ENCODE measurements at regions not wholly inside any gene's neighbourhood (a gene's known extent, or its start where the extent isn't known, plus 50 kb on each side); places are given as distances from the start of the nearest gene placed in this dataset.
"Not testable (repeated sequence)": the region's sequence is repeated elsewhere in the genome, so short reads cannot be mapped to it uniquely, and the experiment has no call there.

DNA sequence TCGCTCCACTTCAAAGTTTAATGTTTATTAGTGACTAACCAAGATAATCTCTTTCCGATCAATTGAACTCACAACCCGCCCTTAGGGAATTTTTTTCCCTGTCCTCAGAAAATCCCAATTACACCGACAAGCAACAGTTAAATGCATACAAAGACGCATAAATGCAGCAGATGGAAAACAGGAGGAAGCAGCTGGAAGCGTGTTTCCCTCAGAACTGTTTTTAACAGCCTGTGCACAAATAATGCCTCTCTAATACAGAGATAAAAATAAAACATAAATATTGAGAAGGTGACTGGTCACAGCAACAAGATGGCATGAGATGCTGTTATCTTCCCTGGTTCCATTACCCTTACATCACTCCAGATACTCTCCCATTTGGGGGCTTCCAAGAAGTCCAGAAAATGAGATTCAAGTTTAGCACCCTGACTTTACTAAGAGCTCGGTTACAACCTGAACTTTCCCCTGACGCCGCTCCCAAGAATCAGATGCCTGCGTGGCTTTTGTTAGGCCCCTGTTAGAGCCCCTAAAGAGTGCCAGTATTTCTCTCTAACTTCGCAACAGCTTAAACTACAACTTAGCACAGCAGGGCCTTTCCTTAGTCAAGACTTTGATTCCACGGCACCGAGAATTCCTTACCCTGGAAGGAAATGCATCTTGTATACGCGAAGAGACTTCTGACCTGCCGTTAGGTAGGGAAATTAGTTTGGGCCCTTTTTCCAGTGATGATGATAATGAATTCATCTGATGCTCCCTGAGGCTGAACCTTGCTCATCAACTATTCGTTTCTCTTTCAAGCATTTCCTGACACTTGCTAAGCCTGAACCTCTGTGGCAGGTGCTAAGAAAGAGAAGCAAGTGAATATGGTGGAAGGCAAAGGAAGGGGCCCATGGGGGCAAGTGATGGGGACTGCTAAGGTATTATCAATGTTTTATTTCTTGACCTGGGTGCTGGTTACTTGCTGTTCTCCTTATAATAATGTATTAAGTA, 137.7 kb upstream of the SMYD2 start:
- DNase-seq (ENCODE audit: low spot score) = no peak

DNA sequence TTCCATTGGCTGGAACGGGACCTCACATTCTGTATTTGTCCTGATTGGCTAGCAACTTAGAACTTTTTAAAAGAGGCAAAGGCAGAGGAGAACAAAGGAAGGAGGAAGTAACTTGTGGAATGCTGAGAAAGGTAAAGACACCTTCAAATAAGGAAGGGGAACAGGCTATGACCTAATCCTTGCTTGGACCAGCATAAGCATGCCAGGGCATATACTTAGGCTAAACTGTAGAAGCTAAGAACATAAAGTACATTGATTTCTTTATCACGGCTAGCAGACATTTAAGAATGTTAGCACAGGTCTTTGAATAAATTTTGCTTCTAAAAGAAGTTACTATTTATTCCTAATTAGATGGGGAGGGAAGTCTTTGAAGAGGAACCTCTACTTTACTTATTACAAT, 136.4 kb upstream of the SMYD2 start:
- not testable (repeated sequence) for DNase-seq (ENCODE audit: low spot score)

DNA sequence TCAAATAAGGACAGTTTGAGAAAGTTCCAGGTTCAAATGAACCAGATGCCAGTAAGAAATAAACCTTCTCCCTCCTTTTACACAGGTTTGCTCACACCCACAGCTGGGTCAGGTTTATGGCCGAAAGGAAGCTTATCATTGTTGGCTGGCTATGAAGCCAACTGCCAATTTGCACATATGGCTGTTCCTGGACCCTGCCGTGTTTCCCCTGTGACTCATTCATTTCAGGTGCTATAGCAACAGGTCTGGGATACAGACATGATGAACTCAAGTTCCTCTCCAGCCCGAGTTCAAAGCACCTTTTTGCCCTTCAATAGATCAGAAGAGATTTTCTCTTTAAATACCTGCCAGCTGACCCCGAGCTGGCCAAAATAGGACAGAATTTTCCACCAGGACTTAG, 134.4 kb upstream of the SMYD2 start:
- DNase-seq (ENCODE audit: low spot score) = no peak

DNA sequence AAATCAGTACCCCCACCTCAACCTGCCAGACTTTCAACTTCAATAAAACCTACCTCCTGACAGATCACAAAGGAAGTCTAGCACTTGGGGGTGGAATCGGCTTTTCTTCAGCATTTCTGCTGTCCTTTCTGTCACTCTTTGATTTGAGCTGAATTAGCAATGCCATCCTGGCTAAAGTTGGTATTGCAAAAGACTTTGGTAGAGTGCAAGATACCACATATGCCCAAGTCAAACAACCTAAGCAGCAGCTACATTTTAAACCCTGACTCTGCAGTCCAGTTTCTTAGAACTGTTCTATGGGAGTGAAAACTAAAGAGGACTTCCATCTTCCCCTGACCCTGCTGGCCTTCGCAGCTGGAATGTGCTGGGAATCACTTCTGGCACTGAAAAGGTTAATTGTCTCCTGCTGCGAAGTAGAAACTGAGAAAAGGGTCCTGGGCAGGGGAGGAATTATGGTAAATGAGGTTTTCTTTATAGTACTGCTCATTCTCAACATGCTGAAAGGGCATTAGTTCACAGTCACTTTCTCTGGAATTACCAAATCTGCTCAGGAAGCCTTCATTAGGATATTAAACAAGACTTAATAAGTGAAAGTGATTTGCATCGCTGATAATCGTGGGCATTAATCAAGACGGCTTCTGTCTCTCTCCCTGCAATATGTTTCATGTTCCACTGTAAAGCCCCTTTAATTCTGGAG, 126.2 kb upstream of the SMYD2 start:
- no peak for DNase-seq (ENCODE audit: low spot score)

DNA sequence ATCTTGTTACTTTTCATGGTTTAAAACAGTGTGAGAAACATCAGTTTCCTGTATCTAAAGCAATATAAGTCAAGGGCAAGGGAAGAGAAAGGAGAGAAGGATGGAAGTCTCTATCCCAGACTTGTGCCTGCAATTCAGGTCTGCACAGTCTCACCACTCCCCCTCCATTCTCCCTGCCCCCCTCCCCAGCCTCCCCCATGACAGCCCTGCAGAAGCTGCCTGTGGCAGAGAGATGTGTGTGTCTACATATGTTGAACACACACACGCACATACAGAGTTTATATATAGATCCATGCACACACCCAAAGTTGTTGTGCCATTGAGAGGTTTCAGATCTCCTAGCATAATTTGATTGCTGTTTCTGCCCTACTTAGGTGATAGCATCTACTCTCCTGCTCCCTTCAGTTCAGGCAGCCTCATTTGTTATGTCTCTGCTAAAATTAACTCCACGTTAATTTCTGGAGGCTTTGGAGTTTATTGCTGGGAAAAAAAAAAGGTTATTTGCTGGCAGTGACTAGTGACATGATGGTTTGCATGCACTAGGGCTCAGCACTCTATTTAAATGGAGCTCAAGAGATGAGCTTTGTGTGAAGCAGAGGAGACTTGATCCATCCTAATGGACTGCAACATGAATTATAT, 124.9 kb upstream of the SMYD2 start:
- DNase-seq (ENCODE audit: low spot score) = no peak

DNA sequence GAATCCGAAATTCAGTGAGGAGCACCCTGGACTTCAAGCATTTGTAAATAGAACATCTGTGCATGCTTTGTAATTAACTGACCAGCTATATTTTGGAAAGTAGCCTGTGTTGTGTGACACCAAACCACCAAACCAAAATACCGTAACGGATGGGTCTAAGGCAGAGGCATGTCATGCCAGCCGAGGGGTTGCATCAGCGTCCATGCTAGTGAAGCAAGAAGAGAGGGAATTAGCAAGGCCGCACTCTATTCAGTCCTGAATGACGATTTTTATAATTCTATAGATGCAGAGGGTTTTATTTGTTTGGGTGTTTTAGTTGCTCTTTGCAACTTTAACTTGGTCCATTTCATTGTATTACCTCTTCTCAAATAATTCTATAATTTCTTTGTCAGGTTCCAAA, 116.8 kb upstream of the SMYD2 start:
- DNase-seq (ENCODE audit: low spot score) = no peak

DNA sequence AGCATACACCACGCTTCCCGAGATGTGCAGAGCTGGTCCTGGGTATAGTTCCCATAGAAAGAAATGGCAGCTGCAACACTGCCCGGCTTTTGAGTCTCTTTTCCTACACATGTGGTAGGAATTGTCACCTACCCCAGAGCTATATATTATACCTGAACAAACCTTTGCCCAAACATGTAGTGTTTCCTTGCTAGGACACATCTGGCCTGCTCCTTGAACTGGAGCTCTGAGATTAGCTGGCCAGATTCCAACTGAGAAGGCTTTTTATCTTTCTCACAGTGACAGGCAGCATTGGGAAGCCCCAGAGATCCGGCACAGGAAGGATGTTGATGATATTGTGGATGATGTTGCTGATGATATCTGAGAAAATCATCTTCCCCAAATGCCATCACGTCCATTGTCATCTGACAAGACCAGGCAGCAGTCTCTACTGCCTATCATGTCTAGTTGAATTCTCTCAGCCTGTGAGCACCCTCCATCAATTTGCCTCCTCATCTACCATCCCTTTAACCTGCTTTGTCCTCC, 115.0 kb upstream of the SMYD2 start:
- no peak for DNase-seq (ENCODE audit: low spot score)

DNA sequence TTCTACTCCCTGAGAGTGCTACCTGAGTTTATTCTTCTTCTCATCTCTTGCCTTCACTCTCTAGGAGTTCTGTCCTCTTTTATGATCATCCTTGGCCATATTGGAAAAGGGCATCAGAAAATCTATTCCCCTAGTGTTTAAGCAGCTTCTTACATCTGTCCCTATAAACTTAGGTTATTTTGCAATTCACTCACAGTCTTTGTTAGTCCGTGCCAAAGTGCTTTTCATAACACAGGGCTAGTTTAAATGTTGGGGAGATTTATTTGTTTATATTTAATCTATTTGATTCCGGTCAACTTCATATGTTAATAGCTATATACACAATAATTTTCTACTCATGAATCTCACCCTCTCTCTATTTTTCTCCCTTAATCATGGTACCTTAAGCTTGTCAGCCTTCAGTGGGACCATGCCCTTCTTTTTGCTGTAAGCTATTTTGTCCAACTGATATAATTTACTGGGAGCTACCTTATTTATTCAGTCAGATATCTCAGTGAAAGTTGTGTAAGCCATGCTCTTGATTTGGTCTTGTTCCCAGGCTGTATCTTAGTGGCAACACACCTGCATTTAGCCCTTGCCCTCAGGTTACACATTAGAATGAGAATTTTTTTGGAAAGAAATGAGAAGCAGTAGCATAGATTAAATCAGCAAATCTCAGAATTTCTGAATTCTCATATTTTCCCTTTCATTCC, 106.3 kb upstream of the SMYD2 start:
- no peak for DNase-seq (ENCODE audit: low spot score)

DNA sequence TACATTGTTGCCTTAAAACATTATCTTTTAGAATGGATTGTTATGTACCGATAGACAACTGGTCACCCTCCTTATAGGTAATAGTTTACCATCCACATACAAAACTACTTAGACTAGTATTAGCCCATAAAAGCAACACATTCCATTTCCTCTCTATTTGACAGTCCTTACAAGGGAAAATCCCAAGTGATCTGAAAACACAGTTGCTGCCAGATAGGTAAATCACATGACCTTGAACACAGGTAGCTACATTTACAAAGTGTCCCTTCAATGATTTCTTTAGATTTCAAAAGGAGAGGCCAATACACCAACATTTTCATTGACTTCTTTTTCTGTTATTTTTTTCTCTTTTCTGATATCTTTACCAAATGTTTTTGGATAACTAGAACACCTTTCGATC, 102.9 kb upstream of the SMYD2 start:
- DNase-seq (ENCODE audit: low spot score) = no peak

DNA sequence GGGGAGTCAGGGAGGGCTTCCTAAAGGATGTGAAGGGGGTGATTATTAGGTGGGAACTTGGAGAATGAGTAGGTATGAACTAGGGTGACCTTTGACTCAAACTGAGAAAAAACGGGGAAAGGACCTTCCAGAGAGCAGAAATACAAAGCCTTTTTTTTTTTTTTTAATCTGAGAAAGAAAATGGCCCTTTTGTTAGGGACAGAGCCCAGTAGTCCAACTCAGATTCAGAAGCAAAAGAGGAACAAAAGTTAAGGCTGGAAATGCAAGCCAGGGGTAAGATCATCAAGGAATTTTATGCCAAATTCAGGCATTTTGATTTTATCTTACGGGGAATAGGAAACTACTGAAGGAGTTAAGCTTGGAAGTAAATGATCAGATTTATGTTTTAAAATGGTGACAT, 96.0 kb upstream of the SMYD2 start:
- DNase-seq (ENCODE audit: low spot score) = no peak

DNA sequence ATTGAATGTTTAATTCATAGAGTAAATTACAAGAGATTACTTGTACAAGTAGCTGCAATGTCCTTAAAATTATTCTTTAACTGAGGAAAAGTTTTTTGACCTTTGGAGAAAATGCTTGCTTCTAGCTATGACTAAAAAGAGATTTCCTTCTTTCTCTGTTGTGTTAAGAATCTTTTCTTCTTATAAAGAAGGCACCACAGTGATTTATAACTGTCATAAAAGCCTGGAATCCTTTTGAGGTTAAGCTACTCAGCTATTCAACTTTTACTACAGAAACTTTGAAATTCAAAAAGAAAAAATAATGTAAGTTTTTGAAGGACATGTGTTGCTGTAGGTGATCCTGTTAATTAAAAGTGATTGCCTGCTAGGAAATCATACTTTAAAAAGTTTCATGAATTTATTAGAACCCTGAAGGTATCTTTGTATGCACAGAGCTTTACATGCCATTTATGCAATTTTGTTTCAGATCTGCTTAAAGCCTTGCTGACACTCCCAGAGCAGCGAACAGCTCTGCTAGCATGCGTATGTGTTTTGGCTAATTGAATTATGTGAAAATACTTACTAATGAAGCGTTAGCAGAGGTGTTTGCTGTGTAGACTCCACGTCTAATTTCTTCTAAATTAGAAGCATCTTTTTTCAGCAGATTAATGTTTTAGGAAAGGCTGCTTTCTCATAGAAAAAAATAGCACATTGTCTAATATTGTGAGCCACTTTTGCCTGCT, 94.7 kb upstream of the SMYD2 start:
- DNase-seq (ENCODE audit: low spot score) = no peak

DNA sequence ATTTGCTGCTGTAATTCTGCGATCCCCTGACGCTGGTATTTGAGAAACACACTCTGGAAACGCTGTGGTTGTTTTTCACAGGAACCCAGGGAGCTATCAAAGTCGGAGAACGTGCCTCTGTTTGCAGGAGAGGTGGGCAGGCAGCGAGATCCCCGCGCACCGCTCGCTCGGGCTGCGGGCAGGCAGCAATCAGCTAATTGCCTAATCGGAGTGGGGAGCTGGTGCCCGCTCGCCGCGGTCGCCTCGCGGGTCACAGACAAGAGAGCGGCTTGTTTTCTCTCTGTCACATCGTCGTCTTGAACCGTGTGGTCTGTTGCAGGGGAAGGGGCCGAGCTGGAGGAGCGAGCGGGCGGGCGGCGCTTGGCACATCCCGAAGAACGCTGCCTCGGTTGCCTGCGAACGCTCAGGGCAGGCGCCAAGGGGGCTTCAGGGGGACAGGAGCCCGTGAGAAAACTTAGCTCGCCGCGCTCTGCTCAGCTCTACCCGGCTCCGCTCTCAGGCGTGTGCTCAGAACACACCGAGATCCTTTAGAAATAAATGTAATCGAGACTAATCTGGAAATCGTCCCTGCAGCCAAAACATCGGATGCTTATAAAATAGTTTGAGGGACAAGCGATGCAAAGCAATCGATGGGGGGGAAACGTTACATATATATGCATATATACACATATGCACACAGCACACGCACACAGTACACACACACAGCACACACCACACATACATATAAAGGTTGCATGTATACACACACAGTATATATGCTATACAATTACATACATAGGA, 93.6 kb upstream of the SMYD2 start:
- peak; percentile 40 for DNase-seq (ENCODE audit: low spot score)

DNA sequence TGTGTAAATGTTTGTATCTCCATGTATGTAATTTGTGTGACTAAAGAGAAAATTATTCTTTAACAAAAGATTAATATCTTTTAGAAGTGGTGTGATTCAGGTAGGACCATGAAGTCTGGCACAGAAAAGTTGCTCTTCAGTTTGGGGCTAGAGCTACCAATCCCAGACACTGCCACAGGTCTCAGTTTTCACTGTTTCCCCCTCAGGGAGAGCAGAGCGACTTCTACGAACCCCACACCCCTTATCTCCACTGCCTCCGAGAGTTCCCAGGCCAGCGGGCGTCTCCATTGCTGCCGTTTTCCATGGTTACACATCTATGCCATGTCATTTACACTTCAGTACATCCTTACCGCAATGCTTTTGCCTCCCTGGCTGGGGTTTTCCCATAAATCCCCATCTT, 93.0 kb upstream of the SMYD2 start:
- DNase-seq (ENCODE audit: low spot score) = no peak

DNA sequence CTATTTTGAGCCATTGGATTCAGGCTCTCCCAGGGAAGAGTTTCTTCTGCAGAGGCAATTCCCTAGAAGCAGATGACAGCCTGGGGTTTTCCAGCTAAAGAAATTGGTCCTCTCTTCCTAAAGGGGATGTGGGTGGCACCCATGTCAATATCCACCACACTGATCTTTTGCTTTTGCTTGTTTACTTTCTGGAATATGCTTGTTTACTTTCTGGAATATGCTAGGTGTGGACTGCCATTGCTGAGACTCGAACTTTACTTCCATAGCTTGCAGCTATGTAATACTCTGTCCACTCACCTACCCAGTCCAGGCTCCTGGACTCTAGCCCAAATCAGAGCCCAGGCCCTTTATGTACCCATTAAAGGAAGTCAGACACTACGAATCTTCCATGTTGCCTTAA, 92.1 kb upstream of the SMYD2 start:
- DNase-seq (ENCODE audit: low spot score) = no peak

DNA sequence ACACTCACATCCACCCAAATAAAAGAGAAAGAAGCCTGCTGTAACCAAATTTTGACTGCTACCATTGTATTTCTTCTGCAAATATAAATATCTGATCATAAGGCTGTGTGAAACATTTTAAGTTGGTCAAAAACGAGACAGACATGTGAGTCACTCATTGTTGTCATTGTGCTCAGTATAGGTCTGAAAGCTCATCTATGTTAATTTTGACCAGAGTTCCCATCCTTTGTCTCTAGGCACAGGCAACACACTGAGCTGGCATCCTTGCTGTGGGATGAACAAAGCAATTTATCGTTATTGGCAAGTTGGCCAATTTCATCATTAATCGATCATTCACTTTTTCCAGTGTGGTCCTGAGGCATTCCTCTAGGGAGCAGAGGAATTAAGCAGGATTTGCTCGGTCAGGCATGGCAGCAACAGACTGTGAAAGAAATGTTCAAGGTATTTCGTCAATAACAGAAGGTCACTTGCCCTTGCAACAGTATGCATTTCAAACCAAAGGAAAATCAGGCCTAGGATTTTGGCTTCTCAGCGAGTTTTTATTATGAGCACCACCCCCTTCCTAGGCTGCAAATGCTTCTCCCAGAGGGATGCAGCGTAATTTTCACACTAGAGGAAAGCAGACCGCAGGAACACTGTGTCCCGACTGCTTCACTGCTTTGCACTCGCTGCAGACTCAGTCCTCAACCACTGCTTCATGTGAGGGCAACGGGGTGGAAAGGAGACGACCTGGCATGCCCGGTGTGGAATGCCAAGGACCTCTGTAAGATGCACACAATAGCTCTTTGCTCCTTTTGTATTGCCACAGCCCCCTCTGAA, 87.9 kb upstream of the SMYD2 start:
- no peak for DNase-seq (ENCODE audit: low spot score)

DNA sequence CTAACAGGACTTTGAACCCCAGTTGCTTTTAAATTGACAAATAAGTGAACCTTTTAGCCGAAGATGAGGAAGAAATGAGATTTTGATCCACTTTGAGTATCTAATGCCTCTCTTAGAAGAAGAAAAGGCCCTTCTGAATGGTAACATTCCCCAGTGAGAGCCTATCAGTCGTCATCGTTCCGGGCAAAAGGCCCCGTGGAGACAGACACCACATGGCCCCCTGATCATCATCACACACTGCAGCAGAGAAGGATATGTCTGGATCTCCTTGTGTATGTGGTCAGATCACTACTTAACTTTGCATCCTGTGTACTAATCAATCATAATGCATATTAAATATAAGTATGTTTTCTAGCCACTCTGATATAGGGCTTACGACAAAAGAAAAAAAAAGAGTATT, 87.3 kb upstream of the SMYD2 start:
- no peak for DNase-seq (ENCODE audit: low spot score)

DNA sequence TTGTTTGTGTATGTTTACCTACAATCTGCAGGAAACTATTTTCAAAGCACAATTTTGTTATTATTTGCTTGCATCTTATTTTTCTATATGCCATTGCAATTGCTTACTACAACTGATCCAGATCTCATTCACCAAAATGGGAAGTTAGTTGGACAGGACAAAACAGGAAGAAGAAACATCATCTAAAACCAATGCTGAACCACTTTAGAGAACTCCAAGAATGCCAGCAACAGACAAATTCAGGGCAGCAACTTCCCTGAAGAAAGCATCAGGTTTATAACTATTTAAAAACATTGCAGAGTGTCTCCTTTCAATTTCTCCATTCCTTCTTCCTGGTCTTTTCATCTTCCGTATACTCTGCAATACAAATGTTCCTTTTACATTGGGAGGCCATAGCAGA, 82.4 kb upstream of the SMYD2 start:
- no peak for DNase-seq (ENCODE audit: low spot score)

DNA sequence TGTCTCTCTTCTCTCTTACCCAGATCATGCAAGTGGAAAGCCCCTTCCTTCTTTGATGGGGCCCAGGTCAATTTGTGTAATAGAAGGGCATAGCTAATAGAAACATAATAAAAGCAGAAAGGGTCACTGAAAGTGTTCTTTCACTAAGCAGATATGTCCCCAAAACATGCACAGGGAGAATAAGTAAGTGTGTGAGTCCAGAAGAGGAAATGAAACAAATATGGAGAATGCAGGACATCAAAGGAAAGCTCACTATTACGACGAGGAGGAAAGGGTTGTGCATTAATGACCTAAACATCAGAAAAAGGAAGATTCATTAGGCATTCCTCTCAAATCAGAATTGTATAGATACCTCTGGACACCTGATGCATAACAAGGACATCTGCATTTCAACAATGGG, 81.4 kb upstream of the SMYD2 start:
- DNase-seq (ENCODE audit: low spot score) = no peak

DNA sequence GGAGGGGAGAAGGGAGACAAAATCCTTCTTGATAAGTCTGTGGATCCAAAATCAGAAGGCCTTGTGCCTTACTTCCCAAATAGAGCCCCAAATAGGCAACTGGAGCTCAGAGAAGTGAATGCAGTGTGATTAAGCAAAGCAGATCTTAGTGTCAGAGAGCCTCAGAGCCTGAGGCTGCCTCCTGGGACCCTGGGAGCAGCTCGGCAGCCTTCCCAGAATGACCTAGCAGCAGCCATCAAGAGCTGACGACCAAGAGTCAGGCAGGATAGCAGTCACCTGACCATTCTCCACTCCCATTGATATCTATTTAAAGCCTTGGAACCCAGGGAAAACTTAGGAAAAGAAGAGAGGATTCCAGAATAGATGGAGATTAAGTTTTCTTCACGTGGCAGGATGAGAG, 78.0 kb upstream of the SMYD2 start:
- DNase-seq (ENCODE audit: low spot score) = no peak

DNA sequence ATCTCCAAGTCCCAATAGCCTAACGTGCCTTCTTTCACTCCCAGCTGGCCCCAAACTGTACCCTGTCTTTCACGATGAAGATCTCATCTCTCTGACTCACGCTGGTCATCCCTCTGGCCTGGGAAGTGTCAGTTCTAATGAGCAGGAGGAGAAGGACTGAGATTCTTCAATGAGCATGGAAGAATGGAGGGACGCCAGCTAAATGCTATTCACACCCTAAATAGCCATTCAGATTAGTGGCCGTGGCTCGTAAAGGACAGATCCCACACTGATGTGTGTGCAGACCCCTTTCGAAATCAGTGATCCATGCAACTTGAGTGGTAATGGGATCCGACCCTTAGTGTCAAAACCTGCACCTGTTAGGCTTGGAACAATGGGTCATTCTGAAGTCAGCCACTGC, 75.9 kb upstream of the SMYD2 start:
- DNase-seq (ENCODE audit: low spot score) = no peak

Measured in GM03348 (cell line).